ENCODE measurements at regions not wholly inside any gene's neighbourhood (a gene's known extent, or its start where the extent isn't known, plus 50 kb on each side); places are given as distances from the start of the nearest gene placed in this dataset.

GRCh38 chr2:12074845-12075217 lies 328.4 kb downstream of the LPIN1 start:
- no peak overlapping the region for H2AFZ ChIP-seq (ENCODE audit: insufficient read depth, low read depth, low read length, poor library complexity, severe bottlenecking)
- no peak for TF ChIP-seq EZH2 (IDR thresholded peaks at IDR 0.05; ENCODE audit: borderline replicate concordance, insufficient read depth, low read depth, low read length, poor library complexity, severe bottlenecking)
- no peak for TF ChIP-seq CTCF (IDR thresholded peaks at IDR 0.05)
- DNase-seq, result no peak
- no peaks in the 10 kb centered on the region for H3K79me2 ChIP-seq (ENCODE audit: control insufficient read depth, insufficient read depth, low read length)
- no peak overlapping the region for H3K4me2 ChIP-seq (replicated peaks; ENCODE audit: low read depth, low read length, poor library complexity, severe bottlenecking)
- no peaks in the 10 kb centered on the region for H3K9me3 ChIP-seq (ENCODE audit: control extremely low read depth in 1 of 3, control insufficient read depth in 2 of 3, insufficient read depth in 1 of 3, low read length in 2 of 3)
- intact Hi-C loops (cut with micrococcal nuclease), result loop anchor here (10.0 kb wide), 2 partner anchors 50 to 320 kb away; no protein-coding TSS in a partner anchor
- Mint-ChIP-seq H3K4me1 (peaks cover 49% of the 10 kb centered on the region), H3K27me3 (no peaks in the 10 kb centered on the region), H3K9me3 (ENCODE audit: insufficient read depth) (no peaks in the 10 kb centered on the region), H3K27ac (no peak overlapping the region), H3K4me3 (no peak overlapping the region)
- 100% methylated on average over 1 of the region's 2 CpGs for WGBS (ENCODE audit: insufficient coverage)
- ATAC-seq (ENCODE audit: low read depth), result no peak
- H3K27me3 ChIP-seq (replicated peaks in 1 of 4; ENCODE audit: control extremely low read depth in 1 of 4, control insufficient read depth in 3 of 4, insufficient read depth in 4 of 4, low read length in 3 of 4), result no peaks in the 10 kb centered on the region
- ChIA-PET CTCF (no interaction called here), POLR2A (no interaction called here)
- H3K36me3 ChIP-seq (replicated peaks in 1 of 2; ENCODE audit: control extremely low read depth in 1 of 2, control insufficient read depth in 1 of 2, extremely low read depth in 1 of 2, insufficient read depth in 2 of 2, low read length in 1 of 2), result no peaks in the 10 kb centered on the region
- H3K27ac ChIP-seq (ENCODE audit: low read length in 2 of 2), result no peak overlapping the region
- no peaks in the 10 kb centered on the region for H4K20me1 ChIP-seq (ENCODE audit: control insufficient read depth, insufficient read depth, low read length, poor library complexity, severe bottlenecking)
- peaks cover 45 to 48% of the 10 kb centered on the region in 2 donors for H3K4me1 ChIP-seq (ENCODE audit: control insufficient read depth in 2 of 2, insufficient read depth in 2 of 2, low read length in 2 of 2)
- no peak overlapping the region for H3K4me3 ChIP-seq (ENCODE audit: control extremely low read depth in 1 of 5, extremely low read depth in 1 of 5, insufficient read depth in 1 of 5, low read depth in 2 of 5, low read length in 4 of 5)
- no peak overlapping the region for H3K9ac ChIP-seq (ENCODE audit: low read length)

GRCh38 chr2:12075603-12076002 lies 329.2 kb downstream of the LPIN1 start:
- TF ChIP-seq CTCF (IDR thresholded peaks at IDR 0.05) (no peak), EZH2 (IDR thresholded peaks at IDR 0.05; ENCODE audit: borderline replicate concordance, insufficient read depth, low read depth, low read length, poor library complexity, severe bottlenecking) (no peak)
- Histone ChIP-seq H3K9ac (ENCODE audit: low read length) (no peak overlapping the region), H3K27me3 (replicated peaks in 1 of 4; ENCODE audit: control extremely low read depth in 1 of 4, control insufficient read depth in 3 of 4, insufficient read depth in 4 of 4, low read length in 3 of 4) (no peaks in the 10 kb centered on the region), H3K9me3 (ENCODE audit: control extremely low read depth in 1 of 3, control insufficient read depth in 2 of 3, insufficient read depth in 1 of 3, low read length in 2 of 3) (no peaks in the 10 kb centered on the region), H3K79me2 (ENCODE audit: control insufficient read depth, insufficient read depth, low read length) (no peaks in the 10 kb centered on the region), H2AFZ (ENCODE audit: insufficient read depth, low read depth, low read length, poor library complexity, severe bottlenecking) (no peak overlapping the region), H4K20me1 (ENCODE audit: control insufficient read depth, insufficient read depth, low read length, poor library complexity, severe bottlenecking) (no peaks in the 10 kb centered on the region), H3K36me3 (replicated peaks in 1 of 2; ENCODE audit: control extremely low read depth in 1 of 2, control insufficient read depth in 1 of 2, extremely low read depth in 1 of 2, insufficient read depth in 2 of 2, low read length in 1 of 2) (no peaks in the 10 kb centered on the region), H3K4me3 (ENCODE audit: control extremely low read depth in 1 of 5, extremely low read depth in 1 of 5, insufficient read depth in 1 of 5, low read depth in 2 of 5, low read length in 4 of 5) (no peak overlapping the region), H3K27ac (ENCODE audit: low read length in 2 of 2) (no peak overlapping the region), H3K4me1 (ENCODE audit: control insufficient read depth in 2 of 2, insufficient read depth in 2 of 2, low read length in 2 of 2) (peaks cover 37 to 41% of the 10 kb centered on the region in 2 donors), H3K4me2 (replicated peaks; ENCODE audit: low read depth, low read length, poor library complexity, severe bottlenecking) (no peak overlapping the region)
- Mint-ChIP-seq H3K4me3 (no peak overlapping the region), H3K27ac (no peak overlapping the region), H3K27me3 (no peaks in the 10 kb centered on the region), H3K9me3 (ENCODE audit: insufficient read depth) (no peaks in the 10 kb centered on the region), H3K4me1 (peaks cover 41% of the 10 kb centered on the region)
- intact Hi-C loops (cut with micrococcal nuclease), result loop anchor here (10.0 kb wide), 2 partner anchors 49 to 321 kb away; no protein-coding TSS in a partner anchor
- ATAC-seq (ENCODE audit: low read depth) (no peak), DNase-seq (no peak)
- ChIA-PET CTCF (interaction anchor here (0.7 kb wide), 1 partner anchor 932 kb away, joined by 3 read pairs; no protein-coding TSS in a partner anchor), POLR2A (interaction anchor here (0.7 kb wide), 1 partner anchor 641 kb away, joined by 4 read pairs; no protein-coding TSS in a partner anchor)
- no CpG with 5 or more reads among the region's 3 CpGs for WGBS (ENCODE audit: insufficient coverage)

Data from B cell (primary cell).